ENCODE measurements at regions not wholly inside any gene's neighbourhood (a gene's known extent, or its start where the extent isn't known, plus 50 kb on each side); places are given as distances from the start of the nearest gene placed in this dataset.

- TF ChIP-seq, protein P1, sequence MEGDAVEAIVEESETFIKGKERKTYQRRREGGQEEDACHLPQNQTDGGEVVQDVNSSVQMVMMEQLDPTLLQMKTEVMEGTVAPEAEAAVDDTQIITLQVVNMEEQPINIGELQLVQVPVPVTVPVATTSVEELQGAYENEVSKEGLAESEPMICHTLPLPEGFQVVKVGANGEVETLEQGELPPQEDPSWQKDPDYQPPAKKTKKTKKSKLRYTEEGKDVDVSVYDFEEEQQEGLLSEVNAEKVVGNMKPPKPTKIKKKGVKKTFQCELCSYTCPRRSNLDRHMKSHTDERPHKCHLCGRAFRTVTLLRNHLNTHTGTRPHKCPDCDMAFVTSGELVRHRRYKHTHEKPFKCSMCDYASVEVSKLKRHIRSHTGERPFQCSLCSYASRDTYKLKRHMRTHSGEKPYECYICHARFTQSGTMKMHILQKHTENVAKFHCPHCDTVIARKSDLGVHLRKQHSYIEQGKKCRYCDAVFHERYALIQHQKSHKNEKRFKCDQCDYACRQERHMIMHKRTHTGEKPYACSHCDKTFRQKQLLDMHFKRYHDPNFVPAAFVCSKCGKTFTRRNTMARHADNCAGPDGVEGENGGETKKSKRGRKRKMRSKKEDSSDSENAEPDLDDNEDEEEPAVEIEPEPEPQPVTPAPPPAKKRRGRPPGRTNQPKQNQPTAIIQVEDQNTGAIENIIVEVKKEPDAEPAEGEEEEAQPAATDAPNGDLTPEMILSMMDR (IDR thresholded peaks at IDR 0.05; ENCODE audit: insufficient read depth, low read length, poor library complexity, severe bottlenecking), result no peak
- Histone ChIP-seq H3K36me3 (ENCODE audit: control insufficient read depth, insufficient read depth, low read length) (no peaks in the 10 kb centered on the region), H3K4me3 (replicated peaks; ENCODE audit: low read depth, low read length) (no peak overlapping the region), H3K27me3 (replicated peaks; ENCODE audit: control insufficient read depth, insufficient read depth, low read length) (no peaks in the 10 kb centered on the region)
- DNase-seq (ENCODE audit: extremely low read depth, insufficient read length), result no peak
These were observed 400.8 kb upstream of the SLIT2 start for GRCh38 chr4:19850909-19851308.

DNA sequence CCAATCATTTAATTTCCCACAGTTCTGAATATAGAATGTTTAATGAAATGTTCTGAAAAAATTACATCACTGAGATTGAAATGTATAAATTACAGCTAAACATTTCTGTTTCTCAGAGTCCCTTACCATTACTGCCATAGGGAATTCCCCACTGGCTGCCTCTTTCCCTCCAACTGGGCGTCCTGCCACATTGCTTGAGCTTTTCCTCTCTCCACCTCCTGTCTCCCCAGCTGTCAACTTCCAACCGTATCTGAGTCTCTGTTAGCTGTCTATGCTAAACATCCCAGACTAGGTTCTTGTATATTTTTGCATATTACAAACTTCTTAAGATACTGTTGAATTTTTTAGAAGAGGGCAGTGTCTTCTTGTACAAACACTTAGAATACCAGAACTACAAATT lies 407.3 kb upstream of the SLIT2 start:
- no peak for DNase-seq (ENCODE audit: extremely low read depth, insufficient read length)
- no peaks in the 10 kb centered on the region for H3K27me3 ChIP-seq (replicated peaks; ENCODE audit: control insufficient read depth, insufficient read depth, low read length)
- no peaks in the 10 kb centered on the region for H3K36me3 ChIP-seq (ENCODE audit: control insufficient read depth, insufficient read depth, low read length)
- TF ChIP-seq, protein P1 (IDR thresholded peaks at IDR 0.05; ENCODE audit: insufficient read depth, low read length, poor library complexity, severe bottlenecking), result no peak
- no peak overlapping the region for H3K4me3 ChIP-seq (replicated peaks; ENCODE audit: low read depth, low read length)

DNA sequence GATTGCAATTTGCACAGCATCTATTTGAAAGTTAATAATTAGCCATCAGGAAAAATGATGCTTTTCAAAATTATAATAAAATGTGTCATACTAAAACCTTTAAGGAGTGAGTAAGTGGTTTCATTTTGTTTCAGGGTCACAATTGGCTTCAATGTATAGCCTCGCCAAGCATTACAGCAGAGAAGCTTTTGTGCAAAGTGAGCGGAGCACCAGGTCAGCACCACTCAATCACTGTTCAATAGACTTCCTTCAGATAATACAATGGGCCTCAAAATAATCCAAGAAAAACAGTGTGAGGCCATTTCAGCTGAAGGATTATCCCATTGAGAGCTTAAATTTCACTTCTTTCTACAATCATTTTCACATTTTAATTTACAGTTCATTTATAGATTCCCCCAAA lies 409.2 kb upstream of the SLIT2 start:
- TF ChIP-seq, protein P1 (IDR thresholded peaks at IDR 0.05; ENCODE audit: insufficient read depth, low read length, poor library complexity, severe bottlenecking), result no peak
- no peak overlapping the region for H3K4me3 ChIP-seq (replicated peaks; ENCODE audit: low read depth, low read length)
- no peaks in the 10 kb centered on the region for H3K27me3 ChIP-seq (replicated peaks; ENCODE audit: control insufficient read depth, insufficient read depth, low read length)
- H3K36me3 ChIP-seq (ENCODE audit: control insufficient read depth, insufficient read depth, low read length), result no peaks in the 10 kb centered on the region
- no peak for DNase-seq (ENCODE audit: extremely low read depth, insufficient read length)

DNA sequence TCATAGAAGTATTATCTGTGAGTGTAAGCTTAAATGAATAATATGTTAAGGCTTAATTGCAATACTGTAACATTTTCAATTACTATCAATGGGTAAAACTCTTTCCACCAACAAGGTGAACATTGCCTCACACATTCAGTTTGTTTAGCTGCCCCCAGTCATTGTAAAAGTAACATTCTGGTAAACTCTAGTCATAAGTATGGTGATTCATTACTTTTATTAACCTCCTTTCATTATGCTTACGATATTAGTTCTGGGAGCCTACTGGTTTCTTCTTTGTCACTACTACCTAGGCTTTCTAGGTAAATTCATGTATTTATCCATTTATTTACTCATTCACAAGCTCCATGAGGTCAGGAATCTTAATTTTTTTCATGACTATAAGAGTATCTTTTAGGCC lies 412.8 kb upstream of the SLIT2 start:
- Histone ChIP-seq H3K27me3 (replicated peaks; ENCODE audit: control insufficient read depth, insufficient read depth, low read length) (no peaks in the 10 kb centered on the region), H3K4me3 (replicated peaks; ENCODE audit: low read depth, low read length) (no peak overlapping the region), H3K36me3 (ENCODE audit: control insufficient read depth, insufficient read depth, low read length) (no peaks in the 10 kb centered on the region)
- no peak for DNase-seq (ENCODE audit: extremely low read depth, insufficient read length)
- TF ChIP-seq, protein P1 (IDR thresholded peaks at IDR 0.05; ENCODE audit: insufficient read depth, low read length, poor library complexity, severe bottlenecking), result no peak

DNA sequence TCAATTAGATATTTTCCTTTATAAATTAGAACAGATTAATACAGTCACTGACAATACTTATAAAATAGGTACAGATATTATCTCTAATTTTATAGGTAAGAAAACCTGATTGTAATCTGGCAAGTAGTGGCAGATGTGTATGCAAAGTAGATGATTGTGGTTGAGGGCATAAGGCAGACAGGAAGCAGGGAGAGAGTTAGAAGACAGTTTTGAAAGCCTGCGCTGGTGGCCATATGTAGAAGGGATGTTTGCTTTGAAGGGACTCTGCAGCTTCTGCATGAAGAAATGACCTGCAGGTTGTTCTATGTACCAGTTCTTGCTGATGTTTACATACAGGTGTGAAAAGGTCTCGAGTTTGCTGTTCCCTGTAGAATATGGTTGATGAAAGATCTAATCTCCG lies 416.3 kb upstream of the SLIT2 start:
- H3K4me3 ChIP-seq (replicated peaks; ENCODE audit: low read depth, low read length), result no peak overlapping the region
- no peaks in the 10 kb centered on the region for H3K36me3 ChIP-seq (ENCODE audit: control insufficient read depth, insufficient read depth, low read length)
- no peaks in the 10 kb centered on the region for H3K27me3 ChIP-seq (replicated peaks; ENCODE audit: control insufficient read depth, insufficient read depth, low read length)
- no peak for DNase-seq (ENCODE audit: extremely low read depth, insufficient read length)
- TF ChIP-seq, protein P1 (IDR thresholded peaks at IDR 0.05; ENCODE audit: insufficient read depth, low read length, poor library complexity, severe bottlenecking), result no peak

DNA sequence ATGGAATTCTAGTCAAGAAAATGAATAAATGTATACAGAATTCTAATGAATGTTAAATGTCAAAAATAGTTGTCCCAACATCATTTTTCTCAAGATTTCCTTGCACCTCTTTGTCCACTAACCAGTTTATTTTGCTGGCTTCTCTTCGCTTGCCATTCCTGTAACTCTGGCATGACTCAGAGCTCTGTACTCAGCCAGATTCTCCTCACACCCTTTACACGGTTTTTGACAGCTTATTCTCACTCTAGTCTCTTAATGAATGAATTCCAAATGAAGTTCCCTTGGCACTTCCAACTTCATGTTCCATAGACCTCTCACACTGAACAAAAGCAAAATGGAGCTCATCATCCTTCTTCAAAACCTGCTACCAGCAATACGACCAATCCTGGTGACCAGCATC lies 419.3 kb upstream of the SLIT2 start:
- no peaks in the 10 kb centered on the region for H3K27me3 ChIP-seq (replicated peaks; ENCODE audit: control insufficient read depth, insufficient read depth, low read length)
- TF ChIP-seq, protein P1 (IDR thresholded peaks at IDR 0.05; ENCODE audit: insufficient read depth, low read length, poor library complexity, severe bottlenecking), result no peak
- H3K4me3 ChIP-seq (replicated peaks; ENCODE audit: low read depth, low read length), result no peak overlapping the region
- DNase-seq (ENCODE audit: extremely low read depth, insufficient read length), result no peak
- no peaks in the 10 kb centered on the region for H3K36me3 ChIP-seq (ENCODE audit: control insufficient read depth, insufficient read depth, low read length)

All from GM06990 (cell line).